Lower leg skin (tissue), 4 donors: ENCODE measurements at regions not wholly inside any gene's neighbourhood (a gene's known extent, or its start where the extent isn't known, plus 50 kb on each side); places are given as distances from the start of the nearest gene placed in this dataset.

ENCODE experiments used
- DNase-seq, 2 donors: peaks; one replicate each; pipeline ENCODE4 v3.0.0-alpha.2; 2019; ENCODE audit warnings: low spot score in 2 of 2
- H3K4me3 ChIP-seq: fragments of 200-600 bp; sonication (generic); 2 replicates; pipeline ENCODE4 v1.5.1; 2017; ENCODE audit warnings: mild to moderate bottlenecking, low read depth; ENCODE audit not compliant: poor library complexity, severe bottlenecking
- CTCF ChIP-seq, 3 donors: fragments of 450-650 bp; IDR thresholded peaks; one replicate each; pipeline ENCODE4 v1.5.1; 2016; ENCODE audit warnings: antibody characterized with exemption in 3 of 3, mild to moderate bottlenecking in 3 of 3, moderate library complexity in 2 of 3
- POLR2A ChIP-seq, 2 donors: fragments of 450-650 bp; IDR thresholded peaks; one replicate each; pipeline ENCODE4 v1.6.1; 2016 to 2017; ENCODE audit warnings: antibody characterized with exemption in 2 of 2, mild to moderate bottlenecking in 1 of 2, moderate library complexity in 1 of 2
- WGBS, 2 donors: methylation state at CpG; one replicate each; pipeline ENCODE4 v1.1.5; 2018; 5-methylcytosine and 5-hydroxymethylcytosine counted together
- intact Hi-C: fragments of 100-400 bp; cut with DNase I; formaldehyde crosslinking; loops from one replicate; pipeline ENCODE4 v1.15.0; 2023; ENCODE audit warnings: low total_unique reads

GRCh38 chr5:143692342-143692741 lies 119.6 kb upstream of the HMHB1 start:
- WGBS, 2 donors, result 97 to 100% methylated on average over 1 of the region's 1 CpG
- intact Hi-C loops, result no loop called here
- TF ChIP-seq CTCF (IDR thresholded peaks at IDR 0.05) (no peak), POLR2A (IDR thresholded peaks at IDR 0.05) (no peak)
- no peak overlapping the region for H3K4me3 ChIP-seq
- DNase-seq, result no peak

- H3K4me3 ChIP-seq, result no peak overlapping the region
- intact Hi-C loops, result no loop called here
- DNase-seq, result no peak
- TF ChIP-seq CTCF (IDR thresholded peaks at IDR 0.05) (no peak), POLR2A (IDR thresholded peaks at IDR 0.05) (no peak)
- 36% methylated on average over 5 of the region's 5 CpGs for WGBS, 2 donors
Observed at GRCh38 chr5:143691945-143692290, 120.0 kb upstream of the HMHB1 start.

- TF ChIP-seq CTCF (IDR thresholded peaks at IDR 0.05) (no peak), POLR2A (IDR thresholded peaks at IDR 0.05) (no peak)
- H3K4me3 ChIP-seq, result no peak overlapping the region
- no peak for DNase-seq
- intact Hi-C loops, result no loop called here
- 55 to 57% methylated on average over 3 of the region's 3 CpGs for WGBS, 2 donors
Observed at GRCh38 chr5:143691287-143691944, 120.5 kb upstream of the HMHB1 start.

- DNase-seq, result no peak
- no peak overlapping the region for H3K4me3 ChIP-seq
- no peak for TF ChIP-seq POLR2A (IDR thresholded peaks at IDR 0.05)
- no peak for TF ChIP-seq CTCF (IDR thresholded peaks at IDR 0.05)
- intact Hi-C loops, result no loop called here
Observed at GRCh38 chr5:143687604-143688003, 124.4 kb upstream of the HMHB1 start.

- intact Hi-C loops, result no loop called here
- no peak for DNase-seq
- TF ChIP-seq CTCF (IDR thresholded peaks at IDR 0.05) (no peak), POLR2A (IDR thresholded peaks at IDR 0.05) (no peak)
- 91 to 93% methylated on average over 2 of the region's 2 CpGs for WGBS, 2 donors
- no peak overlapping the region for H3K4me3 ChIP-seq
Observed at GRCh38 chr5:143685246-143685815, 126.6 kb upstream of the HMHB1 start.

- no peak for DNase-seq
- 93 to 94% methylated on average over 1 of the region's 1 CpG for WGBS, 2 donors
Observed at GRCh38 chr5:143683459-143683858, 128.5 kb upstream of the HMHB1 start.

More at GRCh38 chr5:143683459-143683858, 128.5 kb upstream of the HMHB1 start:
- no peak for TF ChIP-seq POLR2A (IDR thresholded peaks at IDR 0.05)
- no peak for TF ChIP-seq CTCF (IDR thresholded peaks at IDR 0.05)
- H3K4me3 ChIP-seq, result no peak overlapping the region
- intact Hi-C loops, result no loop called here
